ENCODE measurements at regions not wholly inside any gene's neighbourhood (a gene's known extent, or its start where the extent isn't known, plus 50 kb on each side); places are given as distances from the start of the nearest gene placed in this dataset.

DNA sequence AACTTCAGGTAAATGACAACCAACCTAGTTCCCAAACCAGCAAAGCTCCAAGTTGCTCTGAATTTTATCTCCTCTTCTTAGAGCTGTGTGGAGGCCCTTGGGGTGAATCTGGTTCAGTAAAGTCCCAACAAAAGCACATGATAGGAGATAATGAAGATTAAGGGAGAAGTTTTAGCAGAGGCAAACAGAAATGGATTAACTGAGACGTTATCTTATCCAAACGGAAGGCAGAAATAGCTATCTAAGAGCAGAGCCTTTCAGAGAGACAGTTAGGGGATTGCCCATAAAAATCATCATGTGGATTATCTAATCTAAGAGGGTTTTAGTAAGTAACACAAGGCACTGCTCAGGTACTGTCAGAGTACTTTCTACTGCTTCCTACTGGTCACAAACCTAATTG is 183.9 kb upstream of the ZNF618 start:
- H3K9ac ChIP-seq (ENCODE audit: low read depth, low read length, poor library complexity, severe bottlenecking): no peak overlapping the region
- no peak overlapping the region for H3K4me3 ChIP-seq (ENCODE audit: low read length, poor library complexity, severe bottlenecking)
- no peak overlapping the region for H3K4me2 ChIP-seq (ENCODE audit: low read depth, low read length, poor library complexity, severe bottlenecking)
- H3K4me1 ChIP-seq (ENCODE audit: insufficient read depth, low read length, poor library complexity, severe bottlenecking): peaks cover 17% of the 10 kb centered on the region
- TF ChIP-seq EZH2phosphoT487 (IDR thresholded peaks at IDR 0.05; ENCODE audit: borderline replicate concordance): no peak
- TF ChIP-seq, protein P1, sequence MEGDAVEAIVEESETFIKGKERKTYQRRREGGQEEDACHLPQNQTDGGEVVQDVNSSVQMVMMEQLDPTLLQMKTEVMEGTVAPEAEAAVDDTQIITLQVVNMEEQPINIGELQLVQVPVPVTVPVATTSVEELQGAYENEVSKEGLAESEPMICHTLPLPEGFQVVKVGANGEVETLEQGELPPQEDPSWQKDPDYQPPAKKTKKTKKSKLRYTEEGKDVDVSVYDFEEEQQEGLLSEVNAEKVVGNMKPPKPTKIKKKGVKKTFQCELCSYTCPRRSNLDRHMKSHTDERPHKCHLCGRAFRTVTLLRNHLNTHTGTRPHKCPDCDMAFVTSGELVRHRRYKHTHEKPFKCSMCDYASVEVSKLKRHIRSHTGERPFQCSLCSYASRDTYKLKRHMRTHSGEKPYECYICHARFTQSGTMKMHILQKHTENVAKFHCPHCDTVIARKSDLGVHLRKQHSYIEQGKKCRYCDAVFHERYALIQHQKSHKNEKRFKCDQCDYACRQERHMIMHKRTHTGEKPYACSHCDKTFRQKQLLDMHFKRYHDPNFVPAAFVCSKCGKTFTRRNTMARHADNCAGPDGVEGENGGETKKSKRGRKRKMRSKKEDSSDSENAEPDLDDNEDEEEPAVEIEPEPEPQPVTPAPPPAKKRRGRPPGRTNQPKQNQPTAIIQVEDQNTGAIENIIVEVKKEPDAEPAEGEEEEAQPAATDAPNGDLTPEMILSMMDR (conservative IDR thresholded peaks at IDR 0.05; ENCODE audit: low read length): no peak
- H3K9me2 ChIP-seq (replicated peaks; ENCODE audit: low read depth, low read length): no peaks in the 10 kb centered on the region
- no peaks in the 10 kb centered on the region for H4K20me1 ChIP-seq (ENCODE audit: insufficient read depth, low read length, poor library complexity, severe bottlenecking)
- H2AFZ ChIP-seq (ENCODE audit: low read length): no peak overlapping the region
- no peaks in the 10 kb centered on the region for H3K36me3 ChIP-seq (ENCODE audit: insufficient read depth, low read length)
- no peaks in the 10 kb centered on the region for H3K79me2 ChIP-seq (ENCODE audit: insufficient read depth, low read length)
- peaks cover 16% of the 10 kb centered on the region for H3K27me3 ChIP-seq (ENCODE audit: insufficient read depth, low read length, poor library complexity, severe bottlenecking)
- H3K9me3 ChIP-seq (ENCODE audit: insufficient read depth, low read depth, low read length): no peaks in the 10 kb centered on the region
- no peaks in the 10 kb centered on the region for H3F3A ChIP-seq (ENCODE audit: low read depth)

DNA sequence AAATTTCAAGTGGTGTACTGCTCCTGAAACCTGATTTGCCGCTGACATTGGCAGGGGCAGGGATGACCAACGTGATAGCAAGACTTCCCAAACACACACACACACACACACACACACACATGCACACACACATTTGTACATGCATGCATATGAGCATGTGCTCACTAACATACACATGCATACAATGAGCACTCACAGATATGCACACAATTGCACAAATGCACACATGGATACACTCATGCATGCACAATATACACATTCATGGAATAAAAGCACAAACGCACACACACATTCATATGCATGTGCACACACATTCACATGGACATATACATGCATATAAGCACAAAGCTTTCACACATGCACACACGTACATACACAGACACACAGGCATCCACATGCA is 181.2 kb upstream of the ZNF618 start:
- Histone ChIP-seq H3K9me3 (ENCODE audit: insufficient read depth, low read depth, low read length) (no peaks in the 10 kb centered on the region), H3K4me1 (ENCODE audit: insufficient read depth, low read length, poor library complexity, severe bottlenecking) (peaks cover 17% of the 10 kb centered on the region), H3K4me3 (ENCODE audit: low read length, poor library complexity, severe bottlenecking) (no peak overlapping the region), H3F3A (ENCODE audit: low read depth) (no peaks in the 10 kb centered on the region), H2AFZ (ENCODE audit: low read length) (no peak overlapping the region), H3K36me3 (ENCODE audit: insufficient read depth, low read length) (no peaks in the 10 kb centered on the region), H3K9me2 (replicated peaks; ENCODE audit: low read depth, low read length) (no peaks in the 10 kb centered on the region), H3K4me2 (ENCODE audit: low read depth, low read length, poor library complexity, severe bottlenecking) (peak overlapping the region; percentile 20), H3K9ac (ENCODE audit: low read depth, low read length, poor library complexity, severe bottlenecking) (no peak overlapping the region), H3K79me2 (ENCODE audit: insufficient read depth, low read length) (no peaks in the 10 kb centered on the region), H4K20me1 (ENCODE audit: insufficient read depth, low read length, poor library complexity, severe bottlenecking) (no peaks in the 10 kb centered on the region), H3K27me3 (ENCODE audit: insufficient read depth, low read length, poor library complexity, severe bottlenecking) (peaks cover 25% of the 10 kb centered on the region)
- TF ChIP-seq, protein P1 (conservative IDR thresholded peaks at IDR 0.05; ENCODE audit: low read length): no peak
- no peak for TF ChIP-seq EZH2phosphoT487 (IDR thresholded peaks at IDR 0.05; ENCODE audit: borderline replicate concordance)

DNA sequence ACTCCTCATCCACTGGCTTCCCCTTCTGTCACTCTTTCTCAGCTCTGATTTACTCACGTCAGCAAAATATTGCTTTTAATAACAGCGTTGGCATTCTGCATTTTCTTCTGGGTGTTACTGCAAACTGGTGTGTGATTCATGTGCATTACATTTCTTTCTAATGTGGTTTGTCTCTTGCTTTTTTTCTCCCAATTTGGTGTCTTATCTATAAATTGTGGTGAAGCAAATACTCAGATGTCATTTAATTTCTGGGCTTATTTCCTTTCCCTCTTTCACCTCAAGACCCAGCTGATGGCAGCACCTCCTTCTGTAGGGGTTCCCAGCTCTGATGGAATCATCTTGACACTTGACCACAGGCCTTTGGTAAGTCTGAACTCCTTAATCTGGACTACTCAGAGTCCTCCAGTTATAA is 180.7 kb upstream of the ZNF618 start:
- H3K9me3 ChIP-seq (ENCODE audit: insufficient read depth, low read depth, low read length): no peaks in the 10 kb centered on the region
- H2AFZ ChIP-seq (ENCODE audit: low read length): no peak overlapping the region
- H3K27me3 ChIP-seq (ENCODE audit: insufficient read depth, low read length, poor library complexity, severe bottlenecking): peaks cover 25% of the 10 kb centered on the region
- H3K9ac ChIP-seq (ENCODE audit: low read depth, low read length, poor library complexity, severe bottlenecking): no peak overlapping the region
- H3K79me2 ChIP-seq (ENCODE audit: insufficient read depth, low read length): no peaks in the 10 kb centered on the region
- no peaks in the 10 kb centered on the region for H4K20me1 ChIP-seq (ENCODE audit: insufficient read depth, low read length, poor library complexity, severe bottlenecking)
- H3K4me3 ChIP-seq (ENCODE audit: low read length, poor library complexity, severe bottlenecking): no peak overlapping the region
- no peaks in the 10 kb centered on the region for H3F3A ChIP-seq (ENCODE audit: low read depth)
- peak overlapping the region; percentile 20 for H3K4me2 ChIP-seq (ENCODE audit: low read depth, low read length, poor library complexity, severe bottlenecking)
- no peaks in the 10 kb centered on the region for H3K9me2 ChIP-seq (replicated peaks; ENCODE audit: low read depth, low read length)
- peaks cover 17% of the 10 kb centered on the region for H3K4me1 ChIP-seq (ENCODE audit: insufficient read depth, low read length, poor library complexity, severe bottlenecking)
- TF ChIP-seq, protein P1 (conservative IDR thresholded peaks at IDR 0.05; ENCODE audit: low read length): no peak
- TF ChIP-seq EZH2phosphoT487 (IDR thresholded peaks at IDR 0.05; ENCODE audit: borderline replicate concordance): no peak
- no peaks in the 10 kb centered on the region for H3K36me3 ChIP-seq (ENCODE audit: insufficient read depth, low read length)
